GM12878 (cell line): ENCODE measurements at regions not wholly inside any gene's neighbourhood (a gene's known extent, or its start where the extent isn't known, plus 50 kb on each side); places are given as distances from the start of the nearest gene placed in this dataset.

Experiments
- ATAC-seq: fragments of 200-7000 bp; cut with Tn5 transposase; 3 replicates; pipeline ENCODE4 v1.9.1; 2020; ENCODE audit warnings: mild to moderate bottlenecking, moderate library complexity
- BruUV-seq: library from RNA; stranded (reverse); fragments of 400-500 nt; replicated peaks from 2 replicates; lab custom pipeline; 2021; lab: Mats Ljungman, UMichigan
- CTCF ChIA-PET: fragments of 300-600 bp; sonication (Branson Sonifier 250); formaldehyde crosslinking; extraction: SDS; loops from one replicate; lab custom pipeline; 2021; ENCODE audit warnings: inconsistent platforms; lab: Yijun Ruan, JAX
- POLR2A ChIA-PET: fragments of 350-600 bp; formaldehyde crosslinking; extraction: SDS; loops from one replicate; lab custom pipeline; 2021; ENCODE audit warnings: inconsistent platforms; lab: Charles Lee
- RAD21 ChIA-PET: fragments of 300-600 bp; sonication (Branson Sonifier 250); formaldehyde crosslinking; loops from one replicate; lab custom pipeline; 2023; ENCODE audit warnings: antibody characterized with exemption; ENCODE audit not compliant: unreplicated experiment; lab: Charles Lee
- SMC1A ChIA-PET: fragments of 300-600 bp; sonication (Branson Sonifier 250); formaldehyde crosslinking; loops from one replicate; lab custom pipeline; 2023; ENCODE audit not compliant: unreplicated experiment, uncharacterized antibody; lab: Charles Lee
- DNase-seq: peaks from one replicate; pipeline ENCODE4 v3.0.0-alpha.2; 2011; ENCODE audit warnings: low read depth, low spot score
- FAIRE-seq: peaks from 3 replicates; lab custom pipeline; 2011; peaks lifted over from hg19 to GRCh38; lab: Jason Lieb, UNC
- H2AFZ ChIP-seq: 2 replicates; pipeline ENCODE4 v1.6.0; 2011; ENCODE audit warnings: low read depth, low read length, control low read depth; ENCODE audit not compliant: control insufficient read depth
- H3K27ac ChIP-seq: 2 replicates; pipeline ENCODE4 v1.5.1; 2011; ENCODE audit warnings: control low read depth; ENCODE audit not compliant: control insufficient read depth, insufficient read depth
- H3K27me3 ChIP-seq, 2 experiments: replicated peaks in 1 of 2; 2 replicates each; pipeline versions ENCODE4 v1.6.0 to v1.6.1; 2011; ENCODE audit warnings: low read length in 1 of 2; ENCODE audit not compliant: control insufficient read depth in 2 of 2, insufficient read depth in 2 of 2
- H3K36me3 ChIP-seq, 2 experiments: 2 replicates each; pipeline ENCODE4 v1.5.1; 2011; ENCODE audit warnings: low read length in 1 of 2; ENCODE audit not compliant: control insufficient read depth in 2 of 2, insufficient read depth in 2 of 2
- H3K4me1 ChIP-seq: 2 replicates; pipeline ENCODE4 v1.6.1; 2011; ENCODE audit warnings: mild to moderate bottlenecking, low read length, moderate library complexity, mixed read lengths; ENCODE audit not compliant: control insufficient read depth, insufficient read depth
- H3K4me2 ChIP-seq: 2 replicates; pipeline ENCODE4 v1.6.0; 2011; ENCODE audit warnings: control low read depth; ENCODE audit not compliant: control insufficient read depth, insufficient read depth
- H3K4me3 ChIP-seq: fragments of 200-600 bp; sonication (generic); 2 replicates; pipeline ENCODE4 v1.5.1; 2016
- H3K79me2 ChIP-seq: 2 replicates; pipeline ENCODE4 v1.6.0; 2011; ENCODE audit warnings: low read length; ENCODE audit not compliant: control insufficient read depth, insufficient read depth
- H3K9ac ChIP-seq: 2 replicates; pipeline ENCODE4 v1.8.0; 2011; ENCODE audit warnings: low read length, control low read depth, mixed read lengths; ENCODE audit not compliant: control insufficient read depth, insufficient read depth
- H3K9me3 ChIP-seq: replicated peaks from 3 replicates; pipeline ENCODE4 v1.5.1; 2011; ENCODE audit warnings: mild to moderate bottlenecking, low read length; ENCODE audit not compliant: control insufficient read depth, insufficient read depth
- H4K20me1 ChIP-seq: 2 replicates; pipeline ENCODE4 v1.6.0; 2011; ENCODE audit not compliant: control insufficient read depth, insufficient read depth
- E2F8 ChIP-seq: fragments of 450-650 bp; IDR thresholded peaks from 2 replicates; pipeline ENCODE4 v1.6.1; 2018; ENCODE audit warnings: mild to moderate bottlenecking, low read depth, moderate library complexity; ENCODE audit not compliant: partially characterized antibody
- EED ChIP-seq: sonication (generic); IDR thresholded peaks from 2 replicates; pipeline ENCODE4 v1.6.1; 2016; ENCODE audit warnings: antibody characterized with exemption, low read depth
- MXI1 ChIP-seq: fragments of 150-350 bp; IDR thresholded peaks from 2 replicates; pipeline ENCODE4 v1.6.1; 2011; ENCODE audit warnings: low read depth, mild to moderate bottlenecking, inconsistent platforms, low read length, improper control_type of control experiment
- NFYA ChIP-seq: IDR thresholded peaks from 2 replicates; pipeline ENCODE4 v1.6.1; 2011; ENCODE audit warnings: low read depth, mild to moderate bottlenecking, low read length, improper control_type of control experiment, borderline replicate concordance
- NR2F1 ChIP-seq: fragments of 450-650 bp; conservative IDR thresholded peaks from 2 replicates; pipeline ENCODE4 v1.6.1; 2017; ENCODE audit warnings: mild to moderate bottlenecking
- POLR2AphosphoS5 ChIP-seq: IDR thresholded peaks from 2 replicates; pipeline ENCODE4 v1.6.1; 2011; ENCODE audit warnings: mild to moderate bottlenecking, low read length, inconsistent platforms
- RFX5 ChIP-seq: IDR thresholded peaks from 2 replicates; pipeline ENCODE4 v1.6.1; 2011; ENCODE audit warnings: low read depth, low read length, improper control_type of control experiment
- ZBED1 ChIP-seq: IDR thresholded peaks from 2 replicates; pipeline ENCODE4 v1.6.1; 2016; ENCODE audit warnings: borderline replicate concordance
- ZBTB11 ChIP-seq: fragments of 450-650 bp; formaldehyde crosslinking; IDR thresholded peaks from 2 replicates; pipeline ENCODE4 v1.5.0; 2022; ENCODE audit warnings: mild to moderate bottlenecking, missing genetic modification characterization
- ZBTB40 ChIP-seq: fragments of 450-650 bp; IDR thresholded peaks from 2 replicates; pipeline ENCODE4 v1.6.1; 2016; ENCODE audit warnings: mild to moderate bottlenecking, moderate library complexity, borderline replicate concordance
- ZNF384 ChIP-seq: IDR thresholded peaks from 2 replicates; pipeline ENCODE4 v1.6.1; 2012; ENCODE audit warnings: low read depth, mild to moderate bottlenecking, low read length, improper control_type of control experiment, borderline replicate concordance
- WGBS: methylation state at CpG from one replicate; pipeline ENCODE4 v1.1.6; 2016; ENCODE audit warnings: low lambda C conversion rate; ENCODE audit not compliant: insufficient replicate concordance, insufficient coverage; ENCODE audit errors: missing lambda C conversion rate; 5-methylcytosine and 5-hydroxymethylcytosine counted together
- in situ Hi-C: fragments of 300-500 bp; cut with MboI; formaldehyde crosslinking; loops from 9 replicates; pipeline ENCODE4 v1.14.3; 2018; ENCODE audit warnings: mixed read lengths
- intact Hi-C: fragments of 100-400 bp; cut with micrococcal nuclease; formaldehyde crosslinking; loops from one replicate; pipeline ENCODE4 v1.14.2; 2022; ENCODE audit not compliant: unreplicated experiment

GRCh38 chr5:143560378-143560777 is 156.9 kb upstream of the NR3C1 start (continued):
- TF ChIP-seq ZBTB40: no peak
- no peak for TF ChIP-seq ZBED1

GRCh38 chr5:143559586-143560109 is 156.2 kb upstream of the NR3C1 start:
- no peaks in the 10 kb centered on the region for H3K36me3 ChIP-seq
- FAIRE-seq: no peak
- DNase-seq: no peak
- intact Hi-C loops: no loop called here
- ATAC-seq: no peak
- in situ Hi-C loops: no loop called here
- ChIA-PET RAD21 (interaction anchor here (0.6 to 1.0 kb wide), 5 partner anchors 12 to 634 kb away, joined by 3 to 4 read pairs (median 3); no protein-coding TSS in a partner anchor), SMC1A (interaction anchor here (1.2 to 7.3 kb wide), 11 partner anchors 15 to 146 kb away, joined by 3 to 55 read pairs (median 4); no protein-coding TSS in a partner anchor), POLR2A (interaction anchor here (0.6 to 2.1 kb wide), 3 partner anchors 33 to 677 kb away, joined by 4 to 6 read pairs (median 5); no protein-coding TSS in a partner anchor), CTCF (interaction anchor here (0.8 to 1.1 kb wide), 4 partner anchors 11 to 22 kb away, joined by 4 to 5 read pairs (median 4); no protein-coding TSS in a partner anchor)
- H3K27ac ChIP-seq: no peak overlapping the region
- no peak overlapping the region for H3K4me3 ChIP-seq
- WGBS: 100% methylated on average over 1 of the region's 1 CpG
- no peaks in the 10 kb centered on the region for H3K79me2 ChIP-seq
- H3K4me2 ChIP-seq: no peak overlapping the region
- H3K27me3 ChIP-seq: no peaks in the 10 kb centered on the region
- no peaks in the 10 kb centered on the region for H3K9me3 ChIP-seq
- no peak overlapping the region for H3K9ac ChIP-seq
- peaks cover 14% of the 10 kb centered on the region; the same call in 1 of the 2 replicates for H3K4me1 ChIP-seq
- BruUV-seq: no TSS peak
- no peak overlapping the region for H2AFZ ChIP-seq
- no peaks in the 10 kb centered on the region for H4K20me1 ChIP-seq
- TF ChIP-seq NFYA: no peak
- no peak for TF ChIP-seq ZBTB11 (CRISPR knock-in tag)
- no peak for TF ChIP-seq MXI1
- TF ChIP-seq RFX5: no peak
- TF ChIP-seq POLR2AphosphoS5: no peak
- TF ChIP-seq NR2F1: no peak
- TF ChIP-seq ZNF384: no peak
- TF ChIP-seq E2F8: no peak
- TF ChIP-seq EED: no peak
